H1 (cell line): ENCODE measurements at regions not wholly inside any gene's neighbourhood (a gene's known extent, or its start where the extent isn't known, plus 50 kb on each side); places are given as distances from the start of the nearest gene placed in this dataset.

ENCODE experiments used
- ATF2 ChIP-seq: IDR thresholded peaks from 2 replicates; pipeline ENCODE4 v1.6.1; 2012; ENCODE audit warnings: low read length, inconsistent platforms
- BACH1 ChIP-seq: IDR thresholded peaks from 2 replicates; pipeline ENCODE4 v1.6.1; 2012; ENCODE audit warnings: low read length, improper control_type of control experiment
- EP300 ChIP-seq, 2 experiments: IDR thresholded peaks; 1 replicate in 1 of 2; 2 replicates in 1 of 2; pipeline ENCODE4 v1.6.1; 2011 to 2012; ENCODE audit warnings: low read depth in 2 of 2, low read length in 2 of 2, mild to moderate bottlenecking in 2 of 2, borderline replicate concordance in 1 of 2, inconsistent platforms in 1 of 2, moderate library complexity in 1 of 2
- NANOG ChIP-seq: IDR thresholded peaks from 2 replicates; pipeline ENCODE4 v1.6.1; 2011; ENCODE audit warnings: low read length, low read depth, mild to moderate bottlenecking, inconsistent platforms; ENCODE audit not compliant: insufficient read depth, poor library complexity, severe bottlenecking
- PHF8 ChIP-seq: fragments of 200-600 bp; sonication (generic); conservative IDR thresholded peaks from 2 replicates; pipeline ENCODE4 v1.7.1; 2012; ENCODE audit warnings: low read depth, mild to moderate bottlenecking, inconsistent platforms, low read length, moderate library complexity
- POLR2AphosphoS5 ChIP-seq: IDR thresholded peaks from 2 replicates; pipeline ENCODE4 v1.6.1; 2011; ENCODE audit warnings: low read depth, low read length
- RFX5 ChIP-seq: IDR thresholded peaks from 2 replicates; pipeline ENCODE4 v1.6.1; 2011; ENCODE audit warnings: low read depth, low read length, improper control_type of control experiment, borderline replicate concordance
- SRF ChIP-seq: IDR thresholded peaks from 2 replicates; pipeline ENCODE4 v1.6.1; 2011; ENCODE audit warnings: mild to moderate bottlenecking, low read depth, low read length, moderate library complexity
- YY1 ChIP-seq: IDR thresholded peaks from 2 replicates; pipeline ENCODE4 v1.6.1; 2011; ENCODE audit warnings: low read depth, mild to moderate bottlenecking, low read length

GRCh38 chr3:161426758-161427157 lies 55.4 kb upstream of the SPTSSB start (continued):
- TF ChIP-seq ATF2 (no peak), RFX5 (no peak), BACH1 (no peak), YY1 (no peak), NANOG (no peak), SRF (no peak), EP300 (IDR thresholded peaks at IDR 0.05; ENCODE audit: borderline replicate concordance in 1 of 2, low read depth in 2 of 2, low read length in 2 of 2) (no peak), POLR2AphosphoS5 (no peak), PHF8 (no peak)
- TF ChIP-seq, all 59 proteins: peak for 0
